ENCODE measurements at regions not wholly inside any gene's neighbourhood (a gene's known extent, or its start where the extent isn't known, plus 50 kb on each side); places are given as distances from the start of the nearest gene placed in this dataset.

DNA sequence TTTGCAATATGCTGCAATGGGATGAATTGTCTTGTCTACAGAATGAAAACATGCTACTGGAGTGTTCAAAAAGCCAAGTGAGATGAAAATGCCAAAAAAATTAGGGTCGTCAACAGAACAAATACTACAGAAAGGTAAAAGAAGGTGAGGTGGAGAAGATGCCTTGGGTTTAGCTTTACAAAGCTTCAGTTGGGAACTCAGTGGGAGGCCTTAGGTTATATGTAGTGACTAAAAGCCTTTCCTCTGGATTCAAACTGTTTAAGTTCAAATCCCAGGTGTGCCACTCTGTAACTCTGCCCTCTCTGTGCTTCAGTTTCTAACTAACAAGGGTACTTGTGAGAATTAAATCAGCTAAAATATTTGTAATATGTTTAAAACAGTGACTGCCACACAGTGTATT lies 84.9 kb upstream of the PDE3A start:
- no peak overlapping the region for H3K27ac ChIP-seq
- no peak for TF ChIP-seq POLR2A (IDR thresholded peaks at IDR 0.05)
- TF ChIP-seq, protein P1, sequence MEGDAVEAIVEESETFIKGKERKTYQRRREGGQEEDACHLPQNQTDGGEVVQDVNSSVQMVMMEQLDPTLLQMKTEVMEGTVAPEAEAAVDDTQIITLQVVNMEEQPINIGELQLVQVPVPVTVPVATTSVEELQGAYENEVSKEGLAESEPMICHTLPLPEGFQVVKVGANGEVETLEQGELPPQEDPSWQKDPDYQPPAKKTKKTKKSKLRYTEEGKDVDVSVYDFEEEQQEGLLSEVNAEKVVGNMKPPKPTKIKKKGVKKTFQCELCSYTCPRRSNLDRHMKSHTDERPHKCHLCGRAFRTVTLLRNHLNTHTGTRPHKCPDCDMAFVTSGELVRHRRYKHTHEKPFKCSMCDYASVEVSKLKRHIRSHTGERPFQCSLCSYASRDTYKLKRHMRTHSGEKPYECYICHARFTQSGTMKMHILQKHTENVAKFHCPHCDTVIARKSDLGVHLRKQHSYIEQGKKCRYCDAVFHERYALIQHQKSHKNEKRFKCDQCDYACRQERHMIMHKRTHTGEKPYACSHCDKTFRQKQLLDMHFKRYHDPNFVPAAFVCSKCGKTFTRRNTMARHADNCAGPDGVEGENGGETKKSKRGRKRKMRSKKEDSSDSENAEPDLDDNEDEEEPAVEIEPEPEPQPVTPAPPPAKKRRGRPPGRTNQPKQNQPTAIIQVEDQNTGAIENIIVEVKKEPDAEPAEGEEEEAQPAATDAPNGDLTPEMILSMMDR (IDR thresholded peaks at IDR 0.05), result no peak
- ATAC-seq (no peak), DNase-seq (no peak)
- no peak overlapping the region for H3K4me3 ChIP-seq
- no peaks in the 10 kb centered on the region for H3K36me3 ChIP-seq
- H3K9me3 ChIP-seq, result peaks cover 0 to 17% (median 0%) of the 10 kb centered on the region in 12 donors
- 79 to 85% (median 84%) methylated on average over 1 of the region's 1 CpG for WGBS, 4 donors
- H3K27me3 ChIP-seq, result no peaks in the 10 kb centered on the region
- intact Hi-C loops (cut with DNase I), result no loop called here
- peaks cover 0 to 6% (median 0%) of the 10 kb centered on the region in 12 donors for H3K4me1 ChIP-seq

GRCh38 chr12:20289520-20289919 lies 78.8 kb upstream of the PDE3A start:
- no peak for DNase-seq
- ATAC-seq, result no peak
- H3K9me3 ChIP-seq, result peaks cover 0 to 29% (median 3%) of the 10 kb centered on the region in 12 donors
- no peak overlapping the region for H3K4me3 ChIP-seq
- intact Hi-C loops (cut with DNase I), result no loop called here
- no peak overlapping the region for H3K27ac ChIP-seq
- H3K4me1 ChIP-seq, result no peaks in the 10 kb centered on the region
- H3K27me3 ChIP-seq, result no peaks in the 10 kb centered on the region
- 78 to 93% (median 87%) methylated on average over 1 of the region's 1 CpG for WGBS, 4 donors
- TF ChIP-seq, protein P1 (IDR thresholded peaks at IDR 0.05), result no peak
- no peak for TF ChIP-seq POLR2A (IDR thresholded peaks at IDR 0.05)
- H3K36me3 ChIP-seq, result no peaks in the 10 kb centered on the region

GRCh38 chr12:20300457-20300856 lies 67.9 kb upstream of the PDE3A start:
- WGBS, 4 donors, result 77 to 88% (median 83%) methylated on average over 7 of the region's 7 CpGs
- no peaks in the 10 kb centered on the region for H3K36me3 ChIP-seq
- no peak for TF ChIP-seq POLR2A (IDR thresholded peaks at IDR 0.05)
- TF ChIP-seq, protein P1 (IDR thresholded peaks at IDR 0.05), result no peak
- DNase-seq, result no peak
- H3K27me3 ChIP-seq, result no peaks in the 10 kb centered on the region
- peaks cover 0 to 21% (median 9%) of the 10 kb centered on the region in 12 donors for H3K9me3 ChIP-seq
- ATAC-seq, result no peak
- intact Hi-C loops (cut with DNase I), result no loop called here
- no peaks in the 10 kb centered on the region for H3K4me1 ChIP-seq
- no peak overlapping the region for H3K27ac ChIP-seq
- H3K4me3 ChIP-seq, result no peak overlapping the region

DNA sequence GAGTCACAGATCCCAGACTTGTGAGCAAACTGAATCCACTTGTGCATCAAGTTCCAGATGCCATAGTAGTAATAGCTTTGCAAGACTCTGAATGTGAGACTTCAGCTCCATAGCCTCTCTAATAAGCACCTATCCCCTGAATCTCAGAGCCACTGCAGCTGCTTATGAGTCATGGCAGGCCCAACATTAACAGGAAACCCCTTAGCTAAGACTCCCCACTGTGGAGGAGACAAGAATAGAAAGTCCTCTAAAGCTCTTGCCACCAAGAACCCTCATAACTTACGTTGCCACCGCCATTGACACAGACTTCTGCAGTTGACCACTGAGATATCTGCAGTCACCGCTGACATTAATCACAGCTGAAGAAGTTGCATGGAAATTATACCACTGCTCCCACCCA lies 62.9 kb upstream of the PDE3A start:
- no peak for TF ChIP-seq POLR2A (IDR thresholded peaks at IDR 0.05)
- TF ChIP-seq, protein P1 (IDR thresholded peaks at IDR 0.05), result no peak
- H3K27ac ChIP-seq, result no peak overlapping the region
- H3K36me3 ChIP-seq, result no peaks in the 10 kb centered on the region
- no peaks in the 10 kb centered on the region for H3K27me3 ChIP-seq
- no peak for ATAC-seq
- 78 to 97% (median 95%) methylated on average over 3 of the region's 3 CpGs for WGBS, 4 donors
- DNase-seq, result no peak
- no peak overlapping the region for H3K4me3 ChIP-seq
- intact Hi-C loops (cut with DNase I), result no loop called here
- H3K4me1 ChIP-seq, result peaks cover 0 to 7% (median 0%) of the 10 kb centered on the region in 12 donors
- H3K9me3 ChIP-seq, result peaks cover 0 to 26% (median 9%) of the 10 kb centered on the region in 12 donors

Measured in heart left ventricle (tissue), 16 donors.